H1 (cell line): ENCODE measurements at regions not wholly inside any gene's neighbourhood (a gene's known extent, or its start where the extent isn't known, plus 50 kb on each side); places are given as distances from the start of the nearest gene placed in this dataset.

Source experiments
- CTCF ChIA-PET: fragments of 300-600 bp; sonication (Branson Sonifier 250); formaldehyde crosslinking; loops from one replicate; lab custom pipeline; 2021; ENCODE audit not compliant: partially characterized antibody; lab: Charles Lee
- POLR2A ChIA-PET: fragments of 300-600 bp; sonication (Branson Sonifier 250); formaldehyde crosslinking; loops from one replicate; lab custom pipeline; 2021; ENCODE audit warnings: inconsistent platforms; ENCODE audit not compliant: partially characterized antibody; lab: Charles Lee
- DNase-seq, 2 experiments: peaks; one replicate each; pipeline versions ENCODE4 v3.0.0 to v3.0.0-alpha.2; 2010 to 2022; ENCODE audit warnings: low spot score in 2 of 2, low read depth in 1 of 2, mixed read lengths in 1 of 2
- FAIRE-seq: peaks from 2 replicates; lab custom pipeline; 2011; peaks lifted over from hg19 to GRCh38; lab: Jason Lieb, UNC
- H2AFZ ChIP-seq: 2 replicates; pipeline ENCODE4 v1.8.1; 2012; ENCODE audit warnings: low read length, inconsistent platforms
- H2AK5ac ChIP-seq: 2 replicates; pipeline ENCODE4 v1.6.1; 2013; ENCODE audit warnings: low read depth, low read length
- H2BK120ac ChIP-seq: replicated peaks from 2 replicates; pipeline ENCODE3; 2013; ENCODE audit warnings: low read depth, low read length, inconsistent platforms
- H2BK12ac ChIP-seq: 2 replicates; pipeline ENCODE4 v1.6.1; 2013; ENCODE audit warnings: low read depth, low read length
- H2BK15ac ChIP-seq: 2 replicates; pipeline ENCODE4 v1.6.1; 2013; ENCODE audit warnings: low read length
- H2BK20ac ChIP-seq: 2 replicates; pipeline ENCODE4 v1.6.1; 2013; ENCODE audit warnings: low read length
- H2BK5ac ChIP-seq: 2 replicates; pipeline ENCODE4 v1.6.1; 2013; ENCODE audit warnings: low read depth, low read length
- H3K14ac ChIP-seq: 2 replicates; pipeline ENCODE4 v1.6.1; 2013; ENCODE audit warnings: inconsistent platforms; ENCODE audit not compliant: insufficient read length
- H3K18ac ChIP-seq: 2 replicates; pipeline ENCODE4 v1.6.1; 2013; ENCODE audit warnings: low read length; ENCODE audit errors: extremely low read depth
- H3K23ac ChIP-seq: 2 replicates; pipeline ENCODE4 v1.6.1; 2013; ENCODE audit warnings: inconsistent platforms; ENCODE audit not compliant: insufficient read length
- H3K23me2 ChIP-seq: 2 replicates; pipeline ENCODE4 v1.6.1; 2013; ENCODE audit warnings: low read depth, low read length
- H3K27ac ChIP-seq: 2 replicates; pipeline ENCODE4 v1.6.1; 2011; ENCODE audit warnings: low read depth, low read length, inconsistent platforms
- H3K27me3 ChIP-seq, 4 experiments: replicated peaks in 1 of 4; 1 replicate in 1 of 4; 2 replicates in 3 of 4; pipeline versions ENCODE4 v1.6.1 to v1.8.1; 2011 to 2013; ENCODE audit warnings: low read length in 3 of 4, mild to moderate bottlenecking in 3 of 4, inconsistent platforms in 2 of 4, mixed read lengths in 2 of 4, moderate library complexity in 1 of 4; ENCODE audit not compliant: control insufficient read depth in 3 of 4, insufficient read depth in 3 of 4; ENCODE audit errors: extremely low read depth in 1 of 4
- H3K36me3 ChIP-seq, 4 experiments: 2 replicates each; pipeline versions ENCODE4 v1.6.1 to v1.8.1; 2011 to 2013; ENCODE audit warnings: mild to moderate bottlenecking in 4 of 4, low read length in 3 of 4, moderate library complexity in 2 of 4, control low read depth in 1 of 4, inconsistent platforms in 1 of 4; ENCODE audit not compliant: insufficient read depth in 4 of 4, control insufficient read depth in 2 of 4
- H3K4ac ChIP-seq: replicated peaks from 2 replicates; pipeline ENCODE3; 2013; ENCODE audit warnings: low read length, low read depth, mixed read lengths, inconsistent platforms; ENCODE audit not compliant: insufficient read length
- H3K4me1 ChIP-seq, 4 experiments: replicated peaks in 1 of 4; 1 replicate in 1 of 4; 2 replicates in 3 of 4; pipeline versions ENCODE4 v1.6.1 to v1.8.1; 2011 to 2013; ENCODE audit warnings: low read length in 3 of 4, inconsistent platforms in 2 of 4, mixed read lengths in 1 of 4; ENCODE audit not compliant: insufficient read depth in 4 of 4, control insufficient read depth in 3 of 4
- H3K4me2 ChIP-seq, 2 experiments: 2 replicates each; pipeline versions ENCODE4 v1.6.1 to v1.8.1; 2011 to 2013; ENCODE audit warnings: low read depth in 2 of 2, low read length in 2 of 2, control low read depth in 1 of 2, inconsistent platforms in 1 of 2, mild to moderate bottlenecking in 1 of 2; ENCODE audit not compliant: insufficient read depth in 1 of 2
- H3K4me3 ChIP-seq, 4 experiments: fragments of 200-600, 300-600 bp in 1 of 4; sonication (generic), shearing (Covaris generic), sonication (Bioruptor Twin) in 1 of 4; 2 replicates each; pipeline versions ENCODE4 v1.5.1 to v1.8.1; 2011 to 2016; ENCODE audit warnings: low read length in 4 of 4, low read depth in 3 of 4, control low read depth in 2 of 4, inconsistent platforms in 2 of 4, mild to moderate bottlenecking in 2 of 4, mixed read lengths in 1 of 4, moderate library complexity in 1 of 4; ENCODE audit not compliant: insufficient read depth in 2 of 4; ENCODE audit errors: extremely low read depth in 1 of 4
- H3K56ac ChIP-seq: replicated peaks from 2 replicates; pipeline ENCODE3; 2013; ENCODE audit warnings: low read depth, mild to moderate bottlenecking, mixed read lengths, low read length, inconsistent platforms; ENCODE audit not compliant: insufficient read length
- H3K79me1 ChIP-seq: 2 replicates; pipeline ENCODE4 v1.6.1; 2013; ENCODE audit warnings: low read depth, low read length, control low read depth
- H3K79me2 ChIP-seq, 2 experiments: 2 replicates each; pipeline versions ENCODE4 v1.6.1 to v1.8.1; 2012 to 2013; ENCODE audit warnings: low read length in 2 of 2, mild to moderate bottlenecking in 2 of 2, inconsistent platforms in 1 of 2; ENCODE audit not compliant: insufficient read depth in 2 of 2, control insufficient read depth in 1 of 2
- H3K9ac ChIP-seq, 4 experiments: replicated peaks in 1 of 4; 1 replicate in 1 of 4; 2 replicates in 3 of 4; pipeline versions ENCODE4 v1.6.1 to v1.8.1; 2011 to 2013; ENCODE audit warnings: low read depth in 3 of 4, low read length in 3 of 4, control low read depth in 2 of 4, mild to moderate bottlenecking in 2 of 4, moderate library complexity in 2 of 4, inconsistent platforms in 1 of 4; ENCODE audit errors: extremely low read depth in 1 of 4
- H3K9me3 ChIP-seq, 2 experiments: 2 replicates each; pipeline versions ENCODE4 v1.6.1 to v1.8.1; 2012 to 2013; ENCODE audit warnings: mild to moderate bottlenecking in 2 of 2, moderate library complexity in 2 of 2, control low read depth in 1 of 2, inconsistent platforms in 1 of 2, low read depth in 1 of 2, low read length in 1 of 2, mixed read lengths in 1 of 2; ENCODE audit not compliant: insufficient read depth in 2 of 2
- H4K20me1 ChIP-seq, 2 experiments: replicated peaks in 1 of 2; 2 replicates each; pipeline versions ENCODE3 to v1.8.1; 2011 to 2013; ENCODE audit warnings: inconsistent platforms in 2 of 2, low read length in 2 of 2, mild to moderate bottlenecking in 1 of 2; ENCODE audit not compliant: insufficient read depth in 2 of 2, control insufficient read depth in 1 of 2
- H4K5ac ChIP-seq: 2 replicates; pipeline ENCODE4 v1.6.1; 2013; ENCODE audit warnings: low read length, low read depth, mixed read lengths, inconsistent platforms; ENCODE audit not compliant: insufficient read length
- H4K8ac ChIP-seq: 2 replicates; pipeline ENCODE4 v1.8.0; 2013; ENCODE audit warnings: mild to moderate bottlenecking, moderate library complexity, low read length, inconsistent platforms; ENCODE audit not compliant: insufficient read depth; ENCODE audit errors: extremely low read depth
- H4K91ac ChIP-seq: replicated peaks from 2 replicates; pipeline ENCODE3; 2013; ENCODE audit warnings: low read length, mixed read lengths, inconsistent platforms; ENCODE audit not compliant: insufficient read length
- BACH1 ChIP-seq: IDR thresholded peaks from 2 replicates; pipeline ENCODE4 v1.6.1; 2012; ENCODE audit warnings: low read length, improper control_type of control experiment
- BCL11A ChIP-seq, 2 experiments: IDR thresholded peaks; one replicate each; pipeline ENCODE4 v1.6.1; 2011; ENCODE audit warnings: low read depth in 2 of 2, low read length in 2 of 2, mild to moderate bottlenecking in 2 of 2
- CREB1 ChIP-seq: IDR thresholded peaks from 2 replicates; pipeline ENCODE4 v1.6.1; 2012; ENCODE audit warnings: inconsistent platforms
- EGR1 ChIP-seq: IDR thresholded peaks from 2 replicates; pipeline ENCODE4 v1.6.1; 2011; ENCODE audit warnings: low read depth, low read length, borderline replicate concordance
- FOSL1 ChIP-seq: IDR thresholded peaks from 2 replicates; pipeline ENCODE4 v1.6.1; 2011; ENCODE audit warnings: mild to moderate bottlenecking, low read depth, low read length, moderate library complexity; ENCODE audit not compliant: insufficient read depth
- GABPA ChIP-seq: IDR thresholded peaks from 2 replicates; pipeline ENCODE4 v1.6.1; 2011; ENCODE audit warnings: mild to moderate bottlenecking, low read length, moderate library complexity, borderline replicate concordance; ENCODE audit not compliant: insufficient read depth
- GTF2F1 ChIP-seq: IDR thresholded peaks from 2 replicates; pipeline ENCODE4 v1.6.1; 2012; ENCODE audit warnings: low read depth, low read length, improper control_type of control experiment, borderline replicate concordance
- JUN ChIP-seq: IDR thresholded peaks from 2 replicates; pipeline ENCODE4 v1.6.1; 2011; ENCODE audit warnings: low read depth, mild to moderate bottlenecking, improper control_type of control experiment, low read length
- POLR2AphosphoS5 ChIP-seq: IDR thresholded peaks from 2 replicates; pipeline ENCODE4 v1.6.1; 2011; ENCODE audit warnings: low read depth, low read length
- RAD21 ChIP-seq, 2 experiments: IDR thresholded peaks in 1 of 2; conservative IDR thresholded peaks in 1 of 2; 2 replicates each; pipeline ENCODE4 v1.6.1; 2011; ENCODE audit warnings: low read depth in 2 of 2, low read length in 2 of 2, improper control_type of control experiment in 1 of 2, inconsistent platforms in 1 of 2, mild to moderate bottlenecking in 1 of 2, moderate library complexity in 1 of 2
- RBBP5 ChIP-seq: IDR thresholded peaks from 2 replicates; pipeline ENCODE4 v1.7.1; 2012; ENCODE audit warnings: low read depth, mild to moderate bottlenecking, inconsistent platforms, low read length, moderate library complexity, borderline replicate concordance
- TBP ChIP-seq: IDR thresholded peaks from 2 replicates; pipeline ENCODE4 v1.6.1; 2011; ENCODE audit warnings: low read depth, low read length, improper control_type of control experiment
- ZNF274 ChIP-seq: IDR thresholded peaks from 2 replicates; pipeline ENCODE4 v1.7.0; 2012; ENCODE audit warnings: low read length, borderline replicate concordance; ENCODE audit errors: extremely low read depth
- WGBS, 2 experiments: shearing (Covaris generic) in 1 of 2; methylation state at CpG; one replicate each; pipeline versions ENCODE4 v1.1.6 to v1.1.7; 2013 to 2015; ENCODE audit warnings: low lambda C conversion rate in 2 of 2, mixed read lengths in 2 of 2, inconsistent platforms in 1 of 2, low coverage in 1 of 2, missing lambda C conversion rate in 1 of 2; ENCODE audit not compliant: insufficient replicate concordance in 2 of 2, insufficient coverage in 1 of 2, insufficient read length in 1 of 2; ENCODE audit errors: extremely low coverage in 1 of 2, missing lambda C conversion rate in 1 of 2; 5-methylcytosine and 5-hydroxymethylcytosine counted together

DNA sequence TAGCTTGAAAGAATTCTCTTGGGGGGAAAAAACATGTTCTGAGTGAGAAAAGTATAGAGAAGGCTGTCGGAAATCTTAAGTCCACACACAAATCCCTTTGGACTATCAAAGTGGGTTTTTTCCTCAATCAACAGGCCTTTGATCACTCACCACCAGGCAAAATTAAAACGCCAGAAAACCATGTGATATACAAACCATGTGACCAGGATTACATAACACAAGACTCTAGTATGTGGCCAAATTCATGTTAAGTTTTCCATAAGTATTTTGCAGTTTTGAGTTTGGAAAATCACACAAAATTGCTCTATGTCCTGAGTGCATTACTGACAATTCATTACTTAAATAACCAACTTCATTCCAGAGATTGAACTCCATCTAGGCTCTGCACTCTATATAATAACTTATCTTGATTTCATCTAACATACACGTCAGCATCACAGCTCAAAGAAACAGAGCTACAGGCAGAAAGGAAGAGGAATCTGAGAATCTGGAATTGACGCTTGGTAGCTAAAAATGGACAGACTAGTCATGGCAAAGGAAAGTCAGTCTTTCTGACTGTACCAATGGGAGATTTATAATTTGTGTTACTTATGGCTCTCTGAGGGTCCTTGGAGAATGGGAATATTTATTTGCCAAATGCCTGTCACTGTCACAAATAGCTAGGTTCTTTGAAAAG, 383.5 kb downstream of the SFMBT2 start:
- H2AK5ac ChIP-seq, result no peak overlapping the region
- no peak overlapping the region for H3K18ac ChIP-seq
- H4K5ac ChIP-seq, result no peak overlapping the region
- H3K27ac ChIP-seq, result no peak overlapping the region
- no peak overlapping the region for H3K56ac ChIP-seq
- no peaks in the 10 kb centered on the region for H3K36me3 ChIP-seq
- H2BK120ac ChIP-seq, result no peak overlapping the region
- 91% methylated on average over 4 of the region's 4 CpGs; no CpG with 5 or more reads in 1 of the 2 experiments for WGBS, 2 experiments
- no peak for FAIRE-seq
- H3K9me3 ChIP-seq, result no peaks in the 10 kb centered on the region
- H4K20me1 ChIP-seq, result no peaks in the 10 kb centered on the region
- no peaks in the 10 kb centered on the region for H3K79me2 ChIP-seq
- POLR2A ChIA-PET, result no interaction called here
- no peak overlapping the region for H4K8ac ChIP-seq
- no peak overlapping the region for H3K23ac ChIP-seq
- H3K9ac ChIP-seq, result no peak overlapping the region
- no peak overlapping the region for H2BK12ac ChIP-seq
- no peak overlapping the region for H2BK20ac ChIP-seq
- no peak overlapping the region for H3K4me2 ChIP-seq
- no peaks in the 10 kb centered on the region for H3K79me1 ChIP-seq
- no peak for TF ChIP-seq BACH1
- no peak for TF ChIP-seq RBBP5
- TF ChIP-seq JUN, result no peak
- no peak for TF ChIP-seq POLR2AphosphoS5
- no peak for TF ChIP-seq GABPA
- no peak for TF ChIP-seq EGR1
- no peak for TF ChIP-seq CREB1
- TF ChIP-seq ZNF274, result no peak
- TF ChIP-seq TBP, result no peak
- no peak for TF ChIP-seq GTF2F1
- TF ChIP-seq FOSL1, result no peak
- TF ChIP-seq RAD21 (IDR thresholded peaks at IDR 0.05 in 1 of 2, conservative IDR thresholded peaks at IDR 0.05 in 1 of 2; ENCODE audit: low read depth in 2 of 2, low read length in 2 of 2), result no peak
- TF ChIP-seq BCL11A (IDR thresholded peaks at IDR 0.05; ENCODE audit: low read depth in 2 of 2, low read length in 2 of 2), result no peak
- no peak overlapping the region for H2AFZ ChIP-seq
- CTCF ChIA-PET, result interaction anchor here (0.8 to 2.0 kb wide), 6 partner anchors 9 to 112 kb away, joined by 3 to 7 read pairs (median 5); no protein-coding TSS in a partner anchor
- H3K4me1 ChIP-seq, result no peaks in the 10 kb centered on the region
- no peaks in the 10 kb centered on the region for H3K27me3 ChIP-seq
- H2BK15ac ChIP-seq, result no peak overlapping the region
- no peak overlapping the region for H4K91ac ChIP-seq
- no peak overlapping the region for H3K4me3 ChIP-seq
- H3K23me2 ChIP-seq, result no peaks in the 10 kb centered on the region
- DNase-seq, result no peak
- H2BK5ac ChIP-seq, result no peak overlapping the region
- H3K14ac ChIP-seq, result no peak overlapping the region
- no peak overlapping the region for H3K4ac ChIP-seq
